HuH-7.5 (cell line): ENCODE measurements at regions not wholly inside any gene's neighbourhood (a gene's known extent, or its start where the extent isn't known, plus 50 kb on each side); places are given as distances from the start of the nearest gene placed in this dataset.
"Not testable (repeated sequence)": the region's sequence is repeated elsewhere in the genome, so short reads cannot be mapped to it uniquely, and the experiment has no call there.

ENCODE experiments used
- DNase-seq: peaks from one replicate; pipeline ENCODE4 v3.0.0; 2011; ENCODE audit warnings: low spot score

DNA sequence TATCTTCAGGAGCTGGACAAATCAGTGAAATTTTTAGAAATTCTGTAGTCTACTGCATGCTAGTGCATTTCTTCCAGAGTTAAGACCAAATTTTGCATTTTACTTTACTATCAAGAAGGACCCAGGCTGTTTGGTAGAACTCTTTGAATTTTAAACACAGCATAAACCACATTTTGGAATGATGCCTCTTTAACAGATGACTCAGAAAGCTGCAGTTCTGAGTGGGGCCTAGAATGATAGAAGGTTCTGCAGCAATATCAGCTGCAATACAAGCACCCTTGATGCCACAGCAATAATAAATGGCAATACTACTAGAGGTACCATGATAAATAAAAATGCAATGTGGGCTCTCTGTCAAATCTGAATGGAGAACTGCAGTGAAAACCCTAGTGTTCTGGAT is 198.7 kb downstream of the TMA16 start:
- DNase-seq, result no peak

DNA sequence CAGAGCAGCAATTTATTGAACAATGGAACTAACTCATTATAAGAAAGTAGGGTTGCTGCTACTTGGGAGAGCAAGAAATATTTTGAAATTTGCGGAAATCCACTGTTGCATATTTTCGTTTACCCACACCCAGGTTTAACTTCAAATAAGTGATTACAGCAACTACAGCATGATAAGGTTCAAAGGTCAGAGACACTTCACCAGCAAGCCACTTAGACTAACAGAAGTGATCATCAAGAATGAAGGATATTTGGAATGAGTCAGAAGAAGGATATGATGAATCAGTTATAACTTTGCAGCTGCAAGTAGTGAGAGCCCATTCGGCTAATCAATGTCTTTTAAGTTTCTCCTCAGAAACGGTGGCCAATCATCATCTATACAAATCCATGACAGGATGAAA is 199.3 kb downstream of the TMA16 start:
- DNase-seq, result no peak

DNA sequence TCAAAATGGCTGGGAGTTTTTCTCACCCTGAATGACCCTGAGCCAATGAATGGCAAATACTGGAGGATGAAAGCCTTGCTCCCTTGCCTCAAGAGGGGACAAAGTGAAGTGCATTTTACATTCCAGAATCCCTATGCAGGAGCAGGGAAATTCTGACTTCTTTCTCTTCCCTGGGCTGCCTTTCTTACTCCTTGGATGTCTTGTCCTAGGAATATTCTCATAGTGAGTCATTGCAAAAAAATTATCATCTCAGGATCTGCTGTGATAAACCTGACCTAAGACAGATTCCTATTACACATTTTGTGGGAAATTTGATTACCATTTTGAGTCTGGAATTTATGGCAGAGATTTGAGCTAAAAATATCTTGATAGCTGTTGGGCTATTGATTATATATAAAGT is 199.9 kb downstream of the TMA16 start:
- no peak for DNase-seq

DNA sequence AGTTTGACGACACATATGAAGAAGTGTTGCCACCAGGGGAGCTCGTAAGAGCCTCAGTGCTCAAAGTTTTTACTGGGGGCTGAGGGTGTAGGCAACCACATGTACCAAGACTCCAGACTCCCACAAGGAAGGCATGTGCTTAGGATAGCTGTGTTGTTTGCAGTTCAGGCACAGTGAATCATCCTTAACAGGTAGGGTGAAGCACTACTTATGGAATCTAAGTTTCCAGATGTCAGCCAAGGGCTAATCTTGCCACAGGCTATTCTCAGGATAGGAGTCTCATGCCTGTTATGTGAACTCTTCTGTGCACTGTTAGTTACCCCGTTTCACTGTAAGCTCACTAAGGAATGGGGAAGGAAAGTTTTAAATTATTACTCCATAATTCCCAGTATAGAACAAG is 202.6 kb downstream of the TMA16 start:
- DNase-seq, result no peak

DNA sequence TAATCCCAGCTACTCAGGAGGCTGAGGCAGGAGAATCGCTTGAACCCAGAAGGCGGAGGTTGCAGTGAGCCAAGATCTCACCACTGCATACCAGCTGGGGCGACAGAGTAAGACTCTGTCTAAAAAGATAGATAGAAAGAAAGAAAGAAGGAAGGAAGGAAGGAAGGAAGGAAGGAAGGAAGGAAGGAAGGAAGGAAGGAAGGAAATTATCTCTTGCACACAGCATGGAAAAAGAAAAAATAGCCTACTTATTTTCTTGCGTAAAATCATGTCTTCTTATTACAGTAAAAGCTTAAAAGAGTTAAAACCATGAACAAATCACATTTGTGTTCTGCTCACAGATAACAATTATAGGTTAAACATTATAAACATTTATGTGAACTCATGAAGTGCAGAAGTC is 205.9 kb downstream of the TMA16 start:
- DNase-seq, result not testable (repeated sequence)

DNA sequence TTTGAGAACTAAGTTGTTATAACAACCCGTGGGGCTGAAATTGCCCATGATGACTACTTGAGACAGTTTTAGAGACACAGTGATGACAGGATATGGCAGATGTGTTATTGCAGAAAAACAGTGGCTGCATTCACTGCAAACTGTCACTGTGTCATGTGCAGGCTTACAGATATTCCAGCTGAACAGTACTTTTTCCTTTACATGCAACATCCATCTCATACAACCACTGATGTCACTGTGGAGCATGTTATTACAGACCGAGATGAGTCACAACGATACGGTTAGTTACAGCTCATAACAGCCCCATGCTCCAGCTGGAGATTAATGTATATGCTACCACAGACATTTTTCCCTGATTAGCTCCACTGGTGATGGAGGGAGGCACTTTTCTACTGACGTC is 207.4 kb downstream of the TMA16 start:
- DNase-seq, result no peak

DNA sequence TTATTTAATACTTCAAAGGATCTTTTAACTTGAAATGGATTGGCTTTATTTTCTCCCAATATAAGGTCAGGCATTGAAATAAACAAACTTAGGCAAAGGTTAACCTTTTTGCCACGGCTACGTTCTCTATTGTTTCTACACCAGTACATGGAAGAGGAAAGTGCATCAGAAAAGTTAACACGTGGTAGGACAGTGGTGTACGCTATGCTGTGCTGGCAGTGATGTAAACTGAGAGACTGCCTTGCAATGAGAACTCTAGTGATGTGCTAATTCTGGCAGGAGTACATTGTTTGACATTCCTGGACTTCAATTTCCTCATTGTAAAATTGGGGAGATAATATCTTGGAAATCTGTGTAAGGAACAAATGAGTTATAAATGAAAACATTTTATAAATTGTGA is 208.2 kb downstream of the TMA16 start:
- DNase-seq, result no peak

DNA sequence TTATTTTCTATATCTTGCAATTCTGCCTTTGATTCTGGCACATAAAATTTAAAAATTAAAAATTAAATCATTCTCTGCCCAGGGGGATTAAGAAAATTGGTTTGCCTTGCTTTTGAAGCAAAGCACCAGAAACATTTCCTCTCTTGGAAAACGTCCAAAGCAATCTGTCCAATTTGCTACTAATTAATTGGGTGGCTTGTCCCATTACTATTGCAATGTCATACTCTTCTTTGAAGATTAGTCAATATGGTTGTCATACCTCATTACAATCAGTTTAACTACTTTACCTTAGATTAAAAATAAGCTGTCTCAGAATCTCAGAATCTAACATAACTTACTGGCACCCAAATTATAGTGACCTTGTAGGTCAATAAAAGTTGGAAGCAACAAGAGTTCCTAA is 208.8 kb downstream of the TMA16 start:
- DNase-seq, result no peak

DNA sequence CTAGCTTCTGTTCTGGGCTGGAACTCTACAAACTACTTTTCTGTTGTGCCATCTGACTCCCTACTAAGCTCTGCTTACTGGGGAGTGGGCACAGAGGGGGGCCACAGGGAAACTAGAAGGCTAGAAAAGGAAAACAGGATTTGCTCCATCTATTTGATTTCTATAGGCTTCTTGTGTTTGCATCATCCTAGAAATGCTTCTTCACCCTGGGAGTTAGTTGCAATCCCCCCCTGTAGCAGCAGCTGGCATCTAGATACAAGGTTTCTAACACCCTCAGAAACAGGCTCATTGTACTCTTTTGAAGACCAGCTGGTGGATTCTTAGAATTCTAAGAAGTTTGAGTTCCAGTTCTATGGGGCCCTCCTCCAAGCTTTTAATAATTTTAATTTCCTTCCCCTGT is 213.4 kb downstream of the TMA16 start:
- no peak for DNase-seq

DNA sequence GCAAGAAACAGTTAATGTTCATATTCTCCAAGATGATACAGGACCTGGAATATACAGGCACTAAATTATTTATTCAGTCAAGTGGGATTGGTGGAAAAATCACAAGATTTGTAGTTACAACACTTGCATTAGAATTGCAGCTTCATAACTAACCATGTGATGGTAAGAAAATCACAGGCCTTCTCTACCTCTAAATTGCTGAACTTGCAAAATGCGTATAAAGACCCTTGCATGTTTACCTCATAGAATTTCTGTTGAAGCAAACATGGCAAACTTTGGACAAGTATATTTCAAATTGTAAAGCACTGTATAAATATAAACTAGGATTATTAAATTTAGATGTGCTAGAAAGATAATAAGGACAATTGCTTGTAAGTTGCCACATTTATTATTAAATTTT is 215.1 kb downstream of the TMA16 start:
- no peak for DNase-seq

DNA sequence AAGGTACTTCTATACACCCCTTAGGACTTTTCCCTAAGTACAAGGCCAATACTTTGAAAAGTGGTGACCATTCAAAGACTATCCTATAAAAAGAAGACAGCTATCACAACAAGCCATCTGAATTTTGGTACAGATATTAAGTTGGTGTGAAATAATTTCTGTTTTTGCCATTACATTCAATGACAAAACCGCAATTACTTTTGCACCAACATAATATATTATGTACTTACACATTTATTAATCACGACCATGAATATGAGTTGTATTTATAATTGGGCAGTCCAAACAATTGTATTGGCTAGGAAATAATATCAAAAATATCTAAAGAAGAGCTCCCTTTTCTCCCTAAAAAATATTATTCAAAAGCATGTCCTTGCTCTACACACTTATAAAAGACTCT is 215.7 kb downstream of the TMA16 start:
- no peak for DNase-seq

DNA sequence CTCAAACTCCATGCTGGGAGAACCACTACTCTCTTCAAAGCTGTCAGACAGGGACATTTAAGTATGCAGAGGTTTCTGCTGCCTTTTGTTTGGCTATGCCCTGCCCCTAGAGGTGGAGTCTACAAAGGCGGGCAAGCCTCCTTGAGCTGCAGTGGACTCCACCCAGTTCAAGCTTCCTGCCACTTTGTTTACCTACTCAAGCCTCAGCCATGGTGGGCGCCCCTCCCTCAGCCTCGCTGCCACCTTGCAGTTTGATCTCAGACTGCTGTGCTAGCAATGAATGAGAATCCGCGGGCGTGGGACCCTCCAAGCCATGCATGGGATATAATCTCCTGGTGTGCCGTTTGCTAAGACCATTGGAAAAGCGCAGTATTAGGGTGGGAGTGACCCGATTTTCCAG is 230.0 kb downstream of the TMA16 start:
- not testable (repeated sequence) for DNase-seq

DNA sequence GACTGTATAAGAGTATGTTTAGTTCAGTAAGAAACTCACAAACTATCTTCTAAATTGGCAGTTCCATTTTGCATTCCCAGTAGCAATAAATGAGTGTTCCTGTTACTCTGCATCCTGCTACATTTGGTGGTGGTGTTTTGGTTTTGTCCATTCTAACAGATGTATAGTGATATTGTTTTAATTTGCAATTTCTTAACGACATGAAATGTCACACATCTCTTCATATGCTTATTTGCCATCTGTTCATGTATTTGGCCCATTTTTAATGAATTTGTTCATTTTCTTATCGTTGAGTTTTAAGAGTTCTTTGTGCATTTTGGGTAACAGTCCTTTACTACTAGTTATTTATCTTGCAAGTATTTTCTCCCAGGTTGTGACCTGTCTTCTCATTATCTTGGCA is 232.2 kb downstream of the TMA16 start:
- no peak for DNase-seq

DNA sequence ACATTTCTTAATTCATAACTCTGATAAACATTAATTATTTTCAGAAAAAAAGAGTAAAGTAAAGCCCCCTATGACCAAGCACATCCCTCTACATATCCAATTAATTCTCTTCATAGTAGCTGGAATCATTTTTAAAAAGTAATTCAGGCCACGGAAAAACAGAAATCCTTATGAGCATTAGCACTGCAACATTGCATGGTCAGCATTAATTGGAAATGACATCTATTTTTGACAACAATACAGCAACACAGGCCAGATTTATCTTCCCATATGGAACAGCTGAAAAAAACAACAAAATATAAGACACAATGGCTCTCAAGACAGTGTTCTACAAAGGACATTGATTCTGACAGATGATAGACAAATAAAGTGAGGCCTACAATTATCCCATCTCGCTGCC is 236.6 kb downstream of the TMA16 start:
- no peak for DNase-seq

DNA sequence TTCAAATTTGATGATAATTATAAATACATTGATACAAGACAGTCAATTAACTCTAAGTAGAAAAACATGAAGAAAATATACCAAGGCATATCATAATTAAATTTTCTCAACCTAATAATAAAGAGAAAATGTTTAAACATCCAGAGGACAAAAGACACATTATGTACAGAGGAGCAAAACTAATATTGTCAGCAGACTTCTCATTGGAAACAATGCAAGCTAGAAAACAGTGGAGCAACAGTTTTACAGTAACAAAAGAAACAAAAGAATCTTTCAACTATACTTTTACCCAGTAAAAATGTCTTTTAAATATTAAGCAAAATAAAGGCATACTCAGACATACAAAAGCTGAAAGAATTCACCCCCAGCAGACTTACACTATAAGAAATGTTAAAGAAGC is 238.0 kb downstream of the TMA16 start:
- DNase-seq, result no peak

DNA sequence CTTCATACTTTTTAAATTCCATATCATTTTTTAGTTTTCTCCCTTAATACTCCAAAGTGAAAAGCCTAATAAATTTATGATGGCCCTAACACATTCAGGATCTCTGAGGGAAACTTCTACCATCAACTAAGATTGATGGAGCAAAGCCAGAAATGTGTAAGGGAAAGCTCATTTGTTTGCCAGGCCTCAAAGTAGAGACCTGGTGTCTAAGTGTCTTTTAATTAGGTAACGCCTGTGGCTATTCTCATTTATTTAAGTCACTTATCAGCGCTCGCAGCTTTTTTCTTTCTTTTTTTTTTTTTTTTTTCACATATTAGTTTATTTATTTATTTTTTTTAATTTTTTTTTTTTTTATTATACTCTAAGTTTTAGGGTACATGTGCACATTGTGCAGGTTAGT is 242.4 kb downstream of the TMA16 start:
- DNase-seq, result no peak

DNA sequence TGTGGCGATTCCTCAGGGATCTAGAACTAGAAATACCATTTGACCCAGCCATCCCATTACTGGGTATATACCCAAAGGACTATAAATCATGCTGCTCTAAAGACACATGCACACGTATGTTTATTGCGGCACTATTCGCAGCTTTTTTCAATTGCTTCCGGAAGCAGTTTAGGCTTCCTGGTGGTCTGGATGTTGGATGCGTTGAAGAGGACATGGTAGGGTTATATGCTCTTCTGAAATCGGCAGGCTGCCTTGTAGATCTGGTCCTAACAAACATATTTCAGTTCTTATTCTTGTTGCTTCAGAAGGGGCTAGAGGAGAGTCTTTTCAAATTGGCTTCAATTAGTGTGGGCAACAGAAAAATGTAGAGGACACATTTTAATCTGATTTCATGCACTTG is 243.4 kb downstream of the TMA16 start:
- not testable (repeated sequence) for DNase-seq

DNA sequence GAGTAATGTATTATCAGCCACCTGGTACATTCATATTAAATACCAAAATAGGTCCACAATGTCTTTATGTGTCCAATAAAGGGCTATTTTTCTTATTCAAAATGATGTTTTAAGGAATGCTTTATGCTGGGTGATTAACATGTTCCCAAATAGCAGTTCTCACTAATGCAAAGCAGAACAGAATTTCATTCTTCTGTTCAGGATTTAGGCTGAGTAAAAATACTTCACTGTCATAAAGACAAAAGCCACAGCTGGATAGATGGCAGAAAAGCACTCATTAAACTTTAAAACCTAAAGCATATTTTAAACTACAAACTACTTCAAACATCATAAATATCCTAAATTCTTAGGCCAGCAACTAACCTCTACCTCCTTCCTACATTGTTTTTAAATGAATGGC is 244.0 kb downstream of the TMA16 start:
- no peak for DNase-seq

DNA sequence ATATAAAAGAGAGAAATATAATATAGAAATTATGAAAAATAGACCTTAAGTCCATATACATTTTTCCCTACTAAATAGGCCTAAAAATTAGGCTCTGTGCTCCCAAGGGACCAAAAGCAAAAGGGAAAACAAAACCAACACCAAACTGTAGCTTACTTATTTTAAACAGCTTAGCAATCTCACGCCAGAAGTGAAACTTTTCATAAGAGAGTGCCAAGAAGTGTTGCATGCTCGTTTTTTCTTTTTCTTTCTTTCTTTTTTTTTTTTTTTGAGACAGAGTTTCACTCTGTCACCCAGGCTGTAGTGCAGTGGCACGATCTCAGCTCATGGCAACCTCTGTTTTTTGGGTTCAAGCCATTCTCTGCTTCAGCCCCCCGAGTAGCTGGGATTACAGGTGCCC is 250.4 kb downstream of the TMA16 start:
- DNase-seq, result no peak

DNA sequence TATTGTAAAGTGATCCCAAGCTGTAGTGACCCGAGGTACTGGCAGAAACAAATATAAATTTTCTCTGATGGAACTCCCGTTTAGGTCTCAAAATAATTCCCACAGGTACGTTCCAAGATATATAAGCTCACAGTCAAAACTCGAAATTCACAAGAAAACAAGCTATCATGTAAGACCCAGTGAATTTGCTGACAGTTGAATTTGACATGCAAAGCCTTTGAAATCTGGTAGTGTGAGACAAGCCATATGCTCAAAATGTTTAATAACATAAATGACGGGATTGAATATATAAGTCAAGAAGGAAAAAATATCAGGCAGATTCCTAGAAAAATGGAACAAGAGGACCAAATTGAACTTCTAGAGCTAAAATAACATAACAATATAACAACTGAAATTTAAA is 252.8 kb downstream of the TMA16 start:
- no peak for DNase-seq

DNA sequence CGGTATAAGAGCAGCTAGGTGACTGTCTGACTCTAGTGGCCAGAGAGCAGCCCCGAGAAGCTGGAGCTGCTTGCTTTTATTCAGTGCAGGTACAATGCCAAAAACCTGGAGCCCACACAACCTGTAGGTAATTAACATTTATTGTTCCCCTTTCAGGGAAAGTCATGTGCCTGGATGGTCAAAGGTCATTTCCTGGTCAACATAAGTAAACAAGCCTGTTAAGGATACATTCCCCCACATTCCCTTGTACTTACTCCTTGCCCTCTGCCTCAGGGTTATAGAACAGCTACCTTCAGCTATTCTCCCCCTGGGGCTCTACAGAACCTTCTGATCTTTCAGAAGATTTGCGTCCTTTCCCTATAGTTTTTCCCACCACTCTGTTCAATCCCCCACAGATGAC is 253.4 kb downstream of the TMA16 start:
- no peak for DNase-seq

DNA sequence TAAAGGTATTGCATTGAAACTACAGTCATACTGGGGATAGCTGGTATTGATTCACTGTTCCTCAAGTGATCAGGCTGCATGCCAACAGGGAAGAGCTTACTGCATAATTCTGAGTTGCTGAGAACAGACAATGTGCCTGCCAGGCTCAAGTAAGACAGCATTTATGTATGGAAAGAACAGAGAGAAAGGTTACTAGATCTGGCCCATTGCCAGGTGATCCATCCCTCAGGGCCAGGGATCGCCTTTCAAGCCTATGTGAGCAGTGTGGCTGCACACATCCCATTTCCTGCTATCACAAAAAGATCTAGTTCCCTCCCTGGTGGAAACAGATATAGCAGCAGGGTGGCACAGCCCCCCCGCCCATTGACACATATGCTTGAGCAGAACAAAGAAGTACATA is 254.0 kb downstream of the TMA16 start:
- no peak for DNase-seq

DNA sequence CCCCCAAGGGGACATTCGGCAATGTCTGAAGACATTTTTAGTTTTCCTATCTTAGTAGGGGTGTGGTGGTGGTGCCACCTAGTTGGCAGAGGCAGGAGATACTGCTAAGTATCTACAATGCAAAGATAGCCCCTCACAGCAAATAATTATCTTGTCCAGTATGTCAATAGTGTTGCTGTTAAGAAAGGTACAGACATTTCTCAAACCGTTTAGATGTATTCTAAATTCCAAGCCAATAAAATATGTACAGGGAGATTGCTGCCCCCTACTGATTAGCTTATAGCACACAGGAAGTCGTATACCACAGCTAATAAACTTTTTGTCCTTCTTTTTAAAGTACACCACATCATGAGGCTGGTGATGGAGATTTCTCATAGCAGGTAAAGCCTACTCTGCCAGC is 260.5 kb downstream of the TMA16 start:
- no peak for DNase-seq

DNA sequence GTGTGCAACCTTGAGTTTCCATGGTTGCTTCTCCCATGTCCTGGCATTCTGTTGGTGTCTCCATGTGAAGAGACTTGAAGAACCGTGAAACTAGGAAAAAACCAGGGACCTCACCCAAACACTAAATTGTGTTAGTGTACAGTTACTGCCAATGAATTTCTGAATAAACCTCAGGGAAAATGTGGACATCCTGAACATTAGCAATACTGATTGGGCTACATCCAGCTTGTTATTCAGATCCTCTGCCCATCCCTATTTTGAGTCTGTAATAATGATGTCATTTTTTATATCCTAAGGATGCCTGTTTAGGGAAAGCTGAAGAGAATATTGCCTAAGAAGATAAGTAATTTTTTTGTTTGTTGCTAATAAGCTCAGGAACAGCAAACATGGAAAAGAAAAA is 262.7 kb downstream of the TMA16 start:
- DNase-seq, result no peak

DNA sequence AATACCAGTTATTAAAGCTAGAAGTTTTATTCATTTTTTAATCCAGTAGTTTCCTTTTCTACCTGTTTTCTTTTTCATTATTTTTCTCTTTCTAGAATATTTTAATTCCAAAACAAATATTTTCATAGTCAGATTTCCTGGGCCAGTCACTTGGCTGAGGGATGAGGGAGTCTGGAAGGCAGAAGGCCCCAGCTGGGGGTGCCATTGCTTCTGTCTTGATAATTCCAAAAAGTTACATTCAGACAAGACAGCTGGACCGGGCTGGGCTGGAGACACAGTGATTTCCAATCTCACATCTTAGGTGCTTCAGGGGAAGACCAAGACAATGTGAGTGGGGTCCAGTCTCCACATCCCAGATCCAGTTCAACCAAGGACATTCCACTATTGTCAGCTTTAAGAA is 263.5 kb downstream of the TMA16 start:
- DNase-seq, result no peak

DNA sequence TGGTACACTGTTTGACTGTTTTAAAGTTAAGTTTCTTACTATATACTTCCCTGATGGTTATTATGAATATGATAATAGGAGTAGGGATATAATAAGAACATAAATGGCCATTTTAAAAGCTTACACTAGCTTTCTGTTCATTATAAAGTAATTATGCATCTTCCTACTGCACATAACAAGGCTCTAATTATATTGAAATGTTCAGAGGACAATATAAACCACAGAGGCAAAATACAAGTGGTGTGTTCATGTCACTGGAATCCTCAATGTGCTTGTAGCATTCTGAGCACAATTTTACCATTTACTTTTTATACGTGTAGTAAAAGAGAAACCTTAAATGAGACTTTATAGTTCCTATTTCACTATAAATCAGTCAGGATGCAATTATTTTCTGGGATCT is 268.3 kb downstream of the TMA16 start:
- no peak for DNase-seq
